Smooth muscle cell (in vitro differentiated cells): ENCODE measurements at regions not wholly inside any gene's neighbourhood (a gene's known extent, or its start where the extent isn't known, plus 50 kb on each side); places are given as distances from the start of the nearest gene placed in this dataset.
A peak's percentile ranks its signal among the peaks of the same experiment; 100 is the strongest.

Experiments
- DNase-seq: peaks from one replicate; lab custom pipeline; 2025; ENCODE audit not compliant: unreplicated experiment; lab: John Stamatoyannopoulos, UW
- H2AFZ ChIP-seq: fragments of 200-600 bp; sonication (generic); 2 replicates; pipeline ENCODE4 v1.6.0; 2016; ENCODE audit warnings: antibody characterized with exemption, low read depth, mild to moderate bottlenecking
- H3F3A ChIP-seq: fragments of 200-600 bp; sonication (generic); 2 replicates; pipeline ENCODE4 v1.6.0; 2017; ENCODE audit warnings: antibody characterized with exemption, low read depth
- H3K27ac ChIP-seq: fragments of 200-600 bp; sonication (generic); 2 replicates; pipeline ENCODE4 v1.5.1; 2016; ENCODE audit warnings: low read depth, mild to moderate bottlenecking
- H3K27me3 ChIP-seq: fragments of 200-600 bp; sonication (generic); 2 replicates; pipeline ENCODE4 v1.6.1; 2016; ENCODE audit warnings: low read depth, mild to moderate bottlenecking
- H3K36me3 ChIP-seq: fragments of 200-600 bp; sonication (generic); 2 replicates; pipeline ENCODE4 v1.5.1; 2016; ENCODE audit warnings: low read depth
- H3K4me1 ChIP-seq: fragments of 200-600 bp; sonication (generic); 2 replicates; pipeline ENCODE4 v1.5.1; 2016; ENCODE audit warnings: low read depth
- H3K4me2 ChIP-seq: fragments of 200-600 bp; sonication (generic); 2 replicates; pipeline ENCODE4 v1.6.0; 2016; ENCODE audit warnings: mild to moderate bottlenecking
- H3K4me3 ChIP-seq: fragments of 200-600 bp; sonication (generic); 2 replicates; pipeline ENCODE4 v1.5.1; 2016; ENCODE audit warnings: mild to moderate bottlenecking
- H3K79me2 ChIP-seq: fragments of 200-600 bp; sonication (generic); 2 replicates; pipeline ENCODE4 v1.6.0; 2016; ENCODE audit warnings: low read depth, mild to moderate bottlenecking
- H3K9ac ChIP-seq: fragments of 200-600 bp; sonication (generic); 2 replicates; pipeline ENCODE4 v1.6.0; 2016; ENCODE audit warnings: low read depth
- H3K9me3 ChIP-seq: fragments of 200-600 bp; sonication (generic); replicated peaks from 2 replicates; pipeline ENCODE4 v1.5.1; 2016; ENCODE audit warnings: low read depth
- H4K20me1 ChIP-seq: fragments of 200-600 bp; sonication (generic); 2 replicates; pipeline ENCODE4 v1.6.0; 2016; ENCODE audit warnings: low read depth
- WGBS: methylation state at CpG from one replicate; pipeline ENCODE4 v1.1.7; 2016; ENCODE audit warnings: low lambda C conversion rate; 5-methylcytosine and 5-hydroxymethylcytosine counted together
- TF ChIP-seq, protein P1 (sequence below): fragments of 200-600 bp; sonication (generic); IDR thresholded peaks from 2 replicates; pipeline ENCODE4 v1.5.1; 2017; ENCODE audit warnings: borderline replicate concordance, mild to moderate bottlenecking, antibody characterized with exemption; ENCODE audit not compliant: insufficient read depth, poor library complexity, severe bottlenecking

DNA sequence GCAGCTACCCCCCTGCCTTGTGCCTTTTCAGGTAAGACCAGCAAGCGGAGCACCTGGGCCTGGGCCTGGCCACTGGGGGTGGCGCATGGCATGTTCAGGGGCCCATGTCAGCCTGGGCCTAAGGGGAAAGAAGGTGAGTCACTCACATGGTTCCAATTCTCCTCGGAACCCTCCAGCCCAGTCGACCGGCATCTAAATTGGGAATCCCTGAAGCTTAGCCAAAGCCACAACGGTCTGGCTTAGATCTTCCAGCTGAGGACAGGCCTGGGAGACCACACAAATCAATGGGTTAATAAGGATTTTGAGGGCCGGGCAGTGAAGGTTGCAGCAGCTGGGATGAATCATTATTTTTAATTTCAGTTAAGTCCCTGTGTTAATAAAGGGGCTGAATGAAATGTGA lies 145.1 kb upstream of the SMYD2 start:
- H3K79me2 ChIP-seq: no peaks in the 10 kb centered on the region
- peak overlapping the region; percentile 47 for H3K27ac ChIP-seq
- no peaks in the 10 kb centered on the region for H3K36me3 ChIP-seq
- 26% methylated on average over 7 of the region's 7 CpGs for WGBS
- no peak overlapping the region for H2AFZ ChIP-seq
- H3K4me1 ChIP-seq: peaks cover 3% of the 10 kb centered on the region
- H3K9me3 ChIP-seq: no peaks in the 10 kb centered on the region
- no peaks in the 10 kb centered on the region for H3F3A ChIP-seq
- TF ChIP-seq, protein P1, sequence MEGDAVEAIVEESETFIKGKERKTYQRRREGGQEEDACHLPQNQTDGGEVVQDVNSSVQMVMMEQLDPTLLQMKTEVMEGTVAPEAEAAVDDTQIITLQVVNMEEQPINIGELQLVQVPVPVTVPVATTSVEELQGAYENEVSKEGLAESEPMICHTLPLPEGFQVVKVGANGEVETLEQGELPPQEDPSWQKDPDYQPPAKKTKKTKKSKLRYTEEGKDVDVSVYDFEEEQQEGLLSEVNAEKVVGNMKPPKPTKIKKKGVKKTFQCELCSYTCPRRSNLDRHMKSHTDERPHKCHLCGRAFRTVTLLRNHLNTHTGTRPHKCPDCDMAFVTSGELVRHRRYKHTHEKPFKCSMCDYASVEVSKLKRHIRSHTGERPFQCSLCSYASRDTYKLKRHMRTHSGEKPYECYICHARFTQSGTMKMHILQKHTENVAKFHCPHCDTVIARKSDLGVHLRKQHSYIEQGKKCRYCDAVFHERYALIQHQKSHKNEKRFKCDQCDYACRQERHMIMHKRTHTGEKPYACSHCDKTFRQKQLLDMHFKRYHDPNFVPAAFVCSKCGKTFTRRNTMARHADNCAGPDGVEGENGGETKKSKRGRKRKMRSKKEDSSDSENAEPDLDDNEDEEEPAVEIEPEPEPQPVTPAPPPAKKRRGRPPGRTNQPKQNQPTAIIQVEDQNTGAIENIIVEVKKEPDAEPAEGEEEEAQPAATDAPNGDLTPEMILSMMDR: no peak
- no peak overlapping the region for H3K4me3 ChIP-seq
- H3K27me3 ChIP-seq: no peaks in the 10 kb centered on the region
- H4K20me1 ChIP-seq: no peaks in the 10 kb centered on the region
- no peak overlapping the region for H3K9ac ChIP-seq
- no peak for DNase-seq
- H3K4me2 ChIP-seq: peak overlapping the region; percentile 57

DNA sequence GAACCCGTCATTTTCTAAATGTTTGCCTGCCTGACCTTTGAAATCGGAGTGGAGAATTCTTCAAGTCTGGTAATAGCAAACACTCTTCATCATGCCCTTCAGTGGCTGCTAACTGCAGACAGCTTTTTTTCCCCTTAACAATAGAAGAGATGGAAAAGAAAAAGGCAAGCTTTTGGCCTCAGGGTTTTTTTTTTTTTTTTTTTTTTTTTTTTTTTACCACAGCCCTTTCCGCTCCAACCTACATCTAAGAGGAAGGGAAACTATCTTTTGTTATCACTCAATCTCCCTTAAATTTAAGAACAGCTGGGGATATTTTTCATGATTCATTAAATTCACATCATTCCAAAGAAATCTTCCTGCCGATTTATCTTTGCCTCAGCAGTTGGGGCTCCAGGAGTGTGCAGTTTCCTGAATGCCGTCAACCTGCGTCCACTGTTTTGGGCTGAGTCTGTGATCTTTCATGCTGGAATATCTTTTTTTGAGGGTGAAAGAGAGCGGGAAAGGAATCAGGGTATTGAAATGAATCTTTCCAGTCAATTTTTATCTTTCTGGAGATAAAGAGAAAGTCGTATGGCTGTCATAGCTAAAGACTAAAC lies 144.5 kb upstream of the SMYD2 start:
- Histone ChIP-seq H3K79me2 (no peaks in the 10 kb centered on the region), H3K27ac (peak overlapping the region; percentile 47), H4K20me1 (no peaks in the 10 kb centered on the region), H2AFZ (no peak overlapping the region), H3K9ac (no peak overlapping the region), H3K36me3 (no peaks in the 10 kb centered on the region), H3K27me3 (no peaks in the 10 kb centered on the region), H3F3A (no peaks in the 10 kb centered on the region), H3K9me3 (no peaks in the 10 kb centered on the region), H3K4me1 (peaks cover 3% of the 10 kb centered on the region), H3K4me2 (peak overlapping the region; percentile 57), H3K4me3 (no peak overlapping the region)
- DNase-seq: no peak
- 30% methylated on average over 8 of the region's 8 CpGs for WGBS
- TF ChIP-seq, protein P1: no peak

DNA sequence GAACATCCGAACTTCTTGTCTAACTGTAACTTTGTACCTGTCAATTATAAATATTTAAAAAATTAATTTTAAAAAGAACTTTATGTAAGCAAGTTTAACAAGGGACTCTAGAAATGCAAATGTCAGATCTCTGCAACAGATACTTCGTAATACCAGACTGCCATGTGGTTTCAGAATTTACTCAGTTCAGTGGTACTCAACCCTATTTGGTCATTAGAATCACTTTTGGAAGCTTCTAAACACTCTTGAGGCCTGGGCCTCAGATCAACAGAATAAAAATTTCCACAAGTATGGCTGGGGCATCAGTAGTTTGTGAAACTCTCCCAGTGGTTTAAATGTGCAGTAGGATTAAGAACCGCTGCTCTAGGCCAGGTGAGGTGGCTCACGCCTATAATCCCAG lies 139.5 kb upstream of the SMYD2 start:
- Histone ChIP-seq H4K20me1 (no peaks in the 10 kb centered on the region), H3F3A (no peaks in the 10 kb centered on the region), H3K9me3 (no peaks in the 10 kb centered on the region), H3K4me3 (no peak overlapping the region), H3K4me1 (peaks cover 8% of the 10 kb centered on the region), H3K9ac (no peak overlapping the region), H3K27ac (no peak overlapping the region), H3K36me3 (no peaks in the 10 kb centered on the region), H3K79me2 (no peaks in the 10 kb centered on the region), H3K4me2 (no peak overlapping the region), H2AFZ (no peak overlapping the region), H3K27me3 (no peaks in the 10 kb centered on the region)
- no peak for DNase-seq
- 90% methylated on average over 4 of the region's 4 CpGs for WGBS
- TF ChIP-seq, protein P1: no peak
